ENCODE measurements at regions not wholly inside any gene's neighbourhood (a gene's known extent, or its start where the extent isn't known, plus 50 kb on each side); places are given as distances from the start of the nearest gene placed in this dataset.

DNA sequence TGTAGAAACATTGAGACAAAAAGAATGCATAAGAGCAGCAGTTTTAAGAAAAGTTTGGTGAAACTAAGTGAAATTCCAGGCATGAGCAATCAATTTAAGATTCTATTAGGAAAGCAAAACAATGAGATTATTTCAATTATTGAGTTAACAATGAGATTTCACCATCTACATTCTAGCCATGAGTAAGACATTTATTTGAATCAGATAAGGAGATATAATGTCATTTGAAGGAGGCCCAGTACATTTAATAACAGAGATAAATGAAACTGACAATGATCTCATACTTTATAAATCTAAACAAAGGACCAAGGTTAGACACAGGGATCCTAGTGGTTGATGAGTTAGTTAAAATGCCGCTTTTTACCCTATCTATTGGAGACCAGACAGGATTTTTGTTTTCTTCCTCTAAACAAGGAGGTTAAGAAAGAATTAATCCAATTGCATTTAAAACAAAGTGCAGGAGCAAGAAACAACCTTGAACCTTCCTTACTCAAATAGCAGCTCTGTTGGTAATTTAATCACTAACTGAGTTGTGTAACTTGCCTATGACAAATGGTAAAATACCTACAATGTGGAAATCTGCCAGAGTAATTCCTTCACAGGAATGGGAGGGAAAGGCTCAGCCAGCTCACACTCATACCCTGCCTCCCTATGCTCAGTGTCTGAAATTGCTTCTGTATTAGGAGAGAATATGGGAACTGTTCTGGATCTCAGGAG, 103.5 kb upstream of the NR3C1 start:
- no peak for TF ChIP-seq POLR2A (IDR thresholded peaks at IDR 0.05)
- TF ChIP-seq, protein P1, sequence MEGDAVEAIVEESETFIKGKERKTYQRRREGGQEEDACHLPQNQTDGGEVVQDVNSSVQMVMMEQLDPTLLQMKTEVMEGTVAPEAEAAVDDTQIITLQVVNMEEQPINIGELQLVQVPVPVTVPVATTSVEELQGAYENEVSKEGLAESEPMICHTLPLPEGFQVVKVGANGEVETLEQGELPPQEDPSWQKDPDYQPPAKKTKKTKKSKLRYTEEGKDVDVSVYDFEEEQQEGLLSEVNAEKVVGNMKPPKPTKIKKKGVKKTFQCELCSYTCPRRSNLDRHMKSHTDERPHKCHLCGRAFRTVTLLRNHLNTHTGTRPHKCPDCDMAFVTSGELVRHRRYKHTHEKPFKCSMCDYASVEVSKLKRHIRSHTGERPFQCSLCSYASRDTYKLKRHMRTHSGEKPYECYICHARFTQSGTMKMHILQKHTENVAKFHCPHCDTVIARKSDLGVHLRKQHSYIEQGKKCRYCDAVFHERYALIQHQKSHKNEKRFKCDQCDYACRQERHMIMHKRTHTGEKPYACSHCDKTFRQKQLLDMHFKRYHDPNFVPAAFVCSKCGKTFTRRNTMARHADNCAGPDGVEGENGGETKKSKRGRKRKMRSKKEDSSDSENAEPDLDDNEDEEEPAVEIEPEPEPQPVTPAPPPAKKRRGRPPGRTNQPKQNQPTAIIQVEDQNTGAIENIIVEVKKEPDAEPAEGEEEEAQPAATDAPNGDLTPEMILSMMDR (IDR thresholded peaks at IDR 0.05): no peak
